SK-N-SH (cell line): ENCODE measurements at regions not wholly inside any gene's neighbourhood (a gene's known extent, or its start where the extent isn't known, plus 50 kb on each side); places are given as distances from the start of the nearest gene placed in this dataset.

Source experiments
- CTCF ChIA-PET: fragments of 300-600, 350-600 bp; formaldehyde crosslinking; extraction: SDS; loops from one replicate; lab custom pipeline; 2021; lab: Yijun Ruan, JAX
- POLR2A ChIA-PET: fragments of 350-600 bp; sonication (Branson Sonifier 250); formaldehyde crosslinking; extraction: SDS; loops from one replicate; lab custom pipeline; 2020; ENCODE audit warnings: antibody characterized with exemption, inconsistent platforms; lab: Yijun Ruan, JAX
- DNase-seq: peaks from one replicate; pipeline ENCODE4 v3.0.0; 2012
- H2AFZ ChIP-seq: fragments of 200-600 bp; sonication (generic); 2 replicates; pipeline ENCODE4 v1.8.1; 2016; ENCODE audit warnings: antibody characterized with exemption, mild to moderate bottlenecking, low read depth
- H3F3A ChIP-seq: fragments of 200-600 bp; sonication (generic); replicated peaks from 2 replicates; pipeline ENCODE3; 2016; ENCODE audit warnings: antibody characterized with exemption, mild to moderate bottlenecking; ENCODE audit not compliant: insufficient read depth
- H3K27ac ChIP-seq, 2 experiments: fragments of 200-500 bp in 1 of 2; fragments of 200-600 bp in 1 of 2; sonication (Bioruptor generic) in 1 of 2; sonication (generic), shearing (Covaris generic) in 1 of 2; 2 replicates each; pipeline versions ENCODE4 v1.5.1 to v1.6.1; 2014 to 2016; ENCODE audit warnings: low read depth in 2 of 2, inconsistent platforms in 1 of 2, low read length in 1 of 2, mild to moderate bottlenecking in 1 of 2, mixed read lengths in 1 of 2
- H3K27me3 ChIP-seq: fragments of 200-600 bp; sonication (generic), shearing (Covaris generic); 2 replicates; pipeline ENCODE4 v1.6.1; 2016; ENCODE audit warnings: mixed run types; ENCODE audit not compliant: insufficient read depth
- H3K36me3 ChIP-seq, 2 experiments: fragments of 200-500 bp in 1 of 2; fragments of 200-600 bp in 1 of 2; sonication (Bioruptor generic) in 1 of 2; sonication (generic) in 1 of 2; replicated peaks in 1 of 2; 2 replicates each; pipeline versions ENCODE3 to v1.5.1; 2014 to 2016; ENCODE audit warnings: low read length in 1 of 2, mild to moderate bottlenecking in 1 of 2; ENCODE audit not compliant: insufficient read depth in 2 of 2, control insufficient read depth in 1 of 2
- H3K4me1 ChIP-seq, 2 experiments: fragments of 200-500 bp in 1 of 2; fragments of 200-600 bp in 1 of 2; sonication (Bioruptor generic) in 1 of 2; sonication (generic), shearing (Covaris generic) in 1 of 2; 2 replicates each; pipeline versions ENCODE4 v1.5.1 to v1.6.1; 2014 to 2016; ENCODE audit warnings: low read depth in 1 of 2, low read length in 1 of 2, mixed run types in 1 of 2; ENCODE audit not compliant: insufficient read depth in 2 of 2, control insufficient read depth in 1 of 2
- H3K4me2 ChIP-seq: fragments of 200-600 bp; sonication (generic), shearing (Covaris generic); 2 replicates; pipeline ENCODE4 v1.6.1; 2017; ENCODE audit warnings: mixed run types
- H3K4me3 ChIP-seq, 2 experiments: fragments of 200-500 bp in 1 of 2; fragments of 200-600 bp in 1 of 2; sonication (Bioruptor generic) in 1 of 2; sonication (generic), shearing (Covaris generic) in 1 of 2; 2 replicates each; pipeline versions ENCODE4 v1.5.1 to v1.8.1; 2014 to 2016; ENCODE audit warnings: low read depth in 2 of 2, inconsistent platforms in 1 of 2, low read length in 1 of 2, mild to moderate bottlenecking in 1 of 2, mixed read lengths in 1 of 2, moderate library complexity in 1 of 2
- H3K79me2 ChIP-seq: fragments of 200-600 bp; sonication (generic); 2 replicates; pipeline ENCODE4 v1.8.1; 2017; ENCODE audit warnings: mild to moderate bottlenecking; ENCODE audit not compliant: insufficient read depth
- H3K9ac ChIP-seq: fragments of 200-600 bp; sonication (generic); 2 replicates; pipeline ENCODE4 v1.6.1; 2017; ENCODE audit warnings: mixed run types
- H3K9me2 ChIP-seq: fragments of 200-600 bp; sonication (generic); 2 replicates; pipeline ENCODE4 v1.6.1; 2017; ENCODE audit warnings: mixed run types
- H3K9me3 ChIP-seq: fragments of 200-600 bp; sonication (generic); 2 replicates; pipeline ENCODE4 v1.6.1; 2017; ENCODE audit warnings: mixed run types, mild to moderate bottlenecking, moderate library complexity
- H4K20me1 ChIP-seq: fragments of 200-600 bp; sonication (generic); 2 replicates; pipeline ENCODE4 v1.6.1; 2017; ENCODE audit warnings: mild to moderate bottlenecking, mixed run types; ENCODE audit not compliant: insufficient read depth
- ELF1 ChIP-seq: IDR thresholded peaks from 2 replicates; pipeline ENCODE4 v1.4.0; 2012
- EP300 ChIP-seq, 2 experiments: IDR thresholded peaks; 2 replicates each; pipeline versions ENCODE4 v1.4.0 to v1.6.1; 2012; ENCODE audit warnings: borderline replicate concordance in 1 of 2, low read depth in 1 of 2, low read length in 1 of 2
- EZH2phosphoT487 ChIP-seq: fragments of 200-600 bp; sonication (generic); IDR thresholded peaks from 2 replicates; pipeline ENCODE4 v1.6.1; 2017; ENCODE audit warnings: low read depth, mixed run types, mild to moderate bottlenecking, antibody characterized with exemption, moderate library complexity, borderline replicate concordance
- FOXJ3 ChIP-seq: sonication (generic); formaldehyde crosslinking; IDR thresholded peaks from 2 replicates; pipeline ENCODE4 v1.5.1; 2020; ENCODE audit warnings: mild to moderate bottlenecking, missing genetic modification reagents
- FOXM1 ChIP-seq: IDR thresholded peaks from 2 replicates; pipeline ENCODE4 v1.4.0; 2012; ENCODE audit warnings: low read depth, mild to moderate bottlenecking
- PBX3 ChIP-seq: IDR thresholded peaks from 2 replicates; pipeline ENCODE4; 2012
- POLR2AphosphoS5 ChIP-seq: IDR thresholded peaks from 2 replicates; pipeline ENCODE4 v1.6.1; 2012; ENCODE audit warnings: low read depth, low read length
- REST ChIP-seq: IDR thresholded peaks from 2 replicates; pipeline ENCODE4 v1.6.1; 2012; ENCODE audit warnings: mild to moderate bottlenecking, low read depth, low read length, moderate library complexity
- RFX5 ChIP-seq: IDR thresholded peaks from 2 replicates; pipeline ENCODE4 v1.6.1; 2012; ENCODE audit warnings: mild to moderate bottlenecking, improper control_type of control experiment, low read length
- SMC3 ChIP-seq: IDR thresholded peaks from 2 replicates; pipeline ENCODE4 v1.6.1; 2012; ENCODE audit warnings: low read depth, low read length, improper control_type of control experiment
- TAF1 ChIP-seq: IDR thresholded peaks from 2 replicates; pipeline ENCODE4 v1.6.1; 2012; ENCODE audit warnings: low read depth, mild to moderate bottlenecking, low read length, moderate library complexity, borderline replicate concordance
- TEAD4 ChIP-seq: IDR thresholded peaks from 2 replicates; pipeline ENCODE4 v1.4.0; 2012; ENCODE audit warnings: mild to moderate bottlenecking, borderline replicate concordance; ENCODE audit not compliant: insufficient read depth
- USF1 ChIP-seq: IDR thresholded peaks from 2 replicates; pipeline ENCODE4 v1.4.0; 2012; ENCODE audit warnings: low read depth, borderline replicate concordance
- USF2 ChIP-seq: fragments of 150-350 bp; IDR thresholded peaks from 2 replicates; pipeline ENCODE4 v1.6.1; 2017; ENCODE audit warnings: antibody characterized with exemption, low read length, low read depth, borderline replicate concordance
- YY1 ChIP-seq: IDR thresholded peaks from 2 replicates; pipeline ENCODE4 v1.4.0; 2012; ENCODE audit warnings: low read depth, mild to moderate bottlenecking
- WGBS: methylation state at CpG from one replicate; pipeline ENCODE4 v1.1.6; 2017; ENCODE audit warnings: low lambda C conversion rate; 5-methylcytosine and 5-hydroxymethylcytosine counted together
- TF ChIP-seq, protein P1 (sequence below): fragments of 150-350 bp; IDR thresholded peaks from 2 replicates; pipeline ENCODE4 v1.6.1; 2016; ENCODE audit warnings: mild to moderate bottlenecking, low read depth, low read length

DNA sequence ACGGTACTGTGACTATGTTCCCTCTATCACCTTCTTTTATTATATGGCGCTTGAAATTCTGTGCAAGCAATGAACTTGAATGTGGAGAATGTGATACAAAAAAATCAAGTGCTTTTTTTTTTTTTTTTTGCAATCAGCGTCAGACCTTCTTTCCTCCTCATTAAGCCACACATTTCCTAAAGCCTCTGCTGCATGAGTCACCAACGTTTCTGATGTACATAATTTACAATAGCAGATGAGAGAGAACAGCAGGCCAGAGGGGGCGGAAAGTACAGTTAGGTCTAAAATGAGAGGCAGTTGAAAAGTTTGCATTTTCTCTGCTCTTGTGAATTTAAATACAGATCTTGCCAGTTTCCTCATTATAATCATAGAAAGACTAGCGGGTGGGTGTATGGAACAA lies 114.6 kb upstream of the RIPOR2 start (continued):
- no peak for TF ChIP-seq REST
- no peak for TF ChIP-seq TAF1
- peak; percentile 82 for TF ChIP-seq PBX3
- TF ChIP-seq FOXJ3 (CRISPR knock-in tag) = no peak
- peak in 1 of 2 experiments; percentile 74; a peak in 1 of 4 replicates for TF ChIP-seq EP300 (IDR thresholded peaks at IDR 0.05; ENCODE audit: borderline replicate concordance in 1 of 2, low read depth in 1 of 2, low read length in 1 of 2)

GRCh38 chr6:25051083-25051482 lies 115.3 kb upstream of the RIPOR2 start:
- CTCF ChIA-PET = no interaction called here
- no peak for DNase-seq
- Histone ChIP-seq H3K36me3 (no peaks in the 10 kb centered on the region), H3K9ac (no peak overlapping the region), H3K9me2 (no peaks in the 10 kb centered on the region), H4K20me1 (no peaks in the 10 kb centered on the region), H3K27me3 (no peaks in the 10 kb centered on the region), H2AFZ (peak overlapping the region; percentile 66; the same call in 1 of the 2 replicates), H3K4me3 (no peak overlapping the region), H3K9me3 (no peaks in the 10 kb centered on the region), H3F3A (peaks cover 29% of the 10 kb centered on the region), H3K79me2 (no peaks in the 10 kb centered on the region), H3K4me2 (0 out of 2 replicates have a peak overlapping the region, but pooled peaks have one; percentile 23), H3K4me1 (peaks cover 8 to 33% of the 10 kb centered on the region in 2 experiments; a peak in 3 of 4 replicates), H3K27ac (peak overlapping the region; percentile 24 to 54; a peak in 2 of 4 replicates)
- POLR2A ChIA-PET = no interaction called here
- WGBS = 63% methylated on average over 2 of the region's 2 CpGs
- TF ChIP-seq EP300 (IDR thresholded peaks at IDR 0.05; ENCODE audit: borderline replicate concordance in 1 of 2, low read depth in 1 of 2, low read length in 1 of 2) (no peak), FOXM1 (no peak), EZH2phosphoT487 (no peak), TEAD4 (no peak), TAF1 (no peak), YY1 (no peak), RFX5 (no peak), ELF1 (no peak), POLR2AphosphoS5 (no peak), REST (no peak), SMC3 (no peak), USF2 (no peak), USF1 (no peak), PBX3 (no peak)
- TF ChIP-seq, protein P1, sequence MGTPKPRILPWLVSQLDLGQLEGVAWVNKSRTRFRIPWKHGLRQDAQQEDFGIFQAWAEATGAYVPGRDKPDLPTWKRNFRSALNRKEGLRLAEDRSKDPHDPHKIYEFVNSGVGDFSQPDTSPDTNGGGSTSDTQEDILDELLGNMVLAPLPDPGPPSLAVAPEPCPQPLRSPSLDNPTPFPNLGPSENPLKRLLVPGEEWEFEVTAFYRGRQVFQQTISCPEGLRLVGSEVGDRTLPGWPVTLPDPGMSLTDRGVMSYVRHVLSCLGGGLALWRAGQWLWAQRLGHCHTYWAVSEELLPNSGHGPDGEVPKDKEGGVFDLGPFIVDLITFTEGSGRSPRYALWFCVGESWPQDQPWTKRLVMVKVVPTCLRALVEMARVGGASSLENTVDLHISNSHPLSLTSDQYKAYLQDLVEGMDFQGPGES = no peak
